ENCODE measurements at regions not wholly inside any gene's neighbourhood (a gene's known extent, or its start where the extent isn't known, plus 50 kb on each side); places are given as distances from the start of the nearest gene placed in this dataset.
"Not testable (repeated sequence)": the region's sequence is repeated elsewhere in the genome, so short reads cannot be mapped to it uniquely, and the experiment has no call there.

- no peak for DNase-seq (ENCODE audit: low spot score)
Observed at GRCh38 chr14:89564989-89565388, 148.0 kb upstream of the FOXN3 start.

DNA sequence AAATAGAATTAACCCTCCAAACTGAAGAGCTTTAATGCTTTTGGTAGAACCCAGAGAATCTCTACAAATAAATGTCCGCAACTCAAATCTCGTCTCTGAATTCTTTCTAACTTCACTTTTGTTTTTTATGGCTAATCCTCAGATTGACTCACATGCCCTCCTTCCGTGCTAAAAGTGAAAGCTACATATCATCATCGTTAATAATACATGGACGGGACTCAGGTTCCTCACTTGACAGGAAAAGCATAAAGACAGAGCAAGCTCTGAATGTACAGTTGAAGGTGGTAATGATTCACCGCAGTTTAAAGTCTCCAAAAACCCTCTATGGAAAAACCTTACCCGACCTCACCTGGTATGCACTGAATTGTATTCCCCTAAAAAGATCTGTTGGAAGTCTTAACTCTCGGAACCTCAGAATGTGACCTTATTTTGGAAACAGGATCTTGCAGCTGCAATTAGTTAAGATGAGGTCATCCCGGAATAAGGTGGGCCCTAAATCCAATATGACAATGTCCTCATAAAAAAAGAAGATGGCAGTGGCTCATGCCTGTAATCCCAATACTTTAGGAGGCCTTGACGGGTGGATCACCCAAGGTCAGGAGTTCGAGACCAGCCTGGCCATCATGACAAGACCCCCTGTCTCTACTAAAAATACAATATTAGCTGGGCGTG lies 147.4 kb upstream of the FOXN3 start:
- no peak for DNase-seq (ENCODE audit: low spot score)

GRCh38 chr14:89563471-89563870 lies 146.4 kb upstream of the FOXN3 start:
- no peak for DNase-seq (ENCODE audit: low spot score)

- no peak for DNase-seq (ENCODE audit: low spot score)
Observed at GRCh38 chr14:89551955-89552354, 134.9 kb upstream of the FOXN3 start.

- DNase-seq (ENCODE audit: low spot score) = no peak
Observed at GRCh38 chr14:89551432-89551831, 134.4 kb upstream of the FOXN3 start.

DNA sequence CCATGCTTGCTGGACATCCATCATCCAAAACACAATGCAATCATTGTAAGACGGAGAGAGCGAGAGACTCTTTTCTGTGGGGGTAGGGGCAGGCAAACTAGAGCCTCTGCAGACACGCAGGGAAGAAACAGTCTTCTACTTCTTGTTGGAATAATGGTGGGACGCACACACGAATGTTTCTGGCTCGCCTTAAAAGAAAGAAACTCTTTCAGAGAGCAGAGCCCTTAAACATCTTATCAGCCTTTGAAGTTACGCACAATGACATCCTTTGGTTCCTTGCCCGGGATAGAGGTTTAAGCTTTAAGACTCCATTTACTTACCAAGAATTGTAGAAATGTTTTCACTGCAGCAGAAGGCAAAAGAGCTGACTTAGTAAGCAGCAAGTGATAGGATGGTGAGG lies 133.8 kb upstream of the FOXN3 start:
- DNase-seq (ENCODE audit: low spot score) = no peak

DNA sequence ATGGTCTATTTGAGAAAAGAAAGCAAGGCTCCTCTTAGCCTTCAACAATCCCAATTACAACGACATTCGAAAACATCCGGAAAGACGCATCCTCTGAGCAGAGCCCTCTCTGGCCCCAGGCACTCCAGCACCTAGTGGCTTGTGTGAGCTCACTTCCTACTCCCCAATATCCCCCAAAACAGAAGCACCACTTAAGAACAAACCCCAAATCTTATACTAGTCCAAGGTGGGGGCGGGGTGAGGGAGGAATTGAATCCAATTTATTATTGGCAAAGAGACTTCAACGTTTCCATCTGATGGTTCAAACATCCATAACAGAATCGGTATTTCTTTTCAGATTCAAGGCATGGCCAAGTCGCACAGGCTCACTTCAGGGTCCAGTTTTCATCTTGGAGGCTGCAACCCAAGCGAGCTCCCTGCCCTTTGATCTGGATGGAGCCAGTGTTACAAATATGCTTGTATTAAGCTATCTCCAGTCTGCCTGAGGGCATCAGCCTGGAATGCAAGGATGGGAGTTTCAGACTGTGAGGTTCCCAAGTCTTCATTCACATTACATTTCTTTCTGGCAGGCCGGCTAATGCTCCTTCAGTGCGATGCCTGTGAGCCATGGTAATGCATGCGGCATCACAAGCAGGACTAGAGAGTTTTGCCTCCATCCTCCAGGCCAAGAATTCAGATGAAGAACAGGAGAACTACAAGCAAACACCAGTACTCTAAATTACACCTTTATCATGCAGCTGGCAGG lies 132.5 kb upstream of the FOXN3 start:
- no peak for DNase-seq (ENCODE audit: low spot score)

- not testable (repeated sequence) for DNase-seq (ENCODE audit: low spot score)
Observed at GRCh38 chr14:89547047-89547446, 130.0 kb upstream of the FOXN3 start.

GRCh38 chr14:89544636-89545301 lies 127.7 kb upstream of the FOXN3 start:
- no peak for DNase-seq (ENCODE audit: low spot score)

DNA sequence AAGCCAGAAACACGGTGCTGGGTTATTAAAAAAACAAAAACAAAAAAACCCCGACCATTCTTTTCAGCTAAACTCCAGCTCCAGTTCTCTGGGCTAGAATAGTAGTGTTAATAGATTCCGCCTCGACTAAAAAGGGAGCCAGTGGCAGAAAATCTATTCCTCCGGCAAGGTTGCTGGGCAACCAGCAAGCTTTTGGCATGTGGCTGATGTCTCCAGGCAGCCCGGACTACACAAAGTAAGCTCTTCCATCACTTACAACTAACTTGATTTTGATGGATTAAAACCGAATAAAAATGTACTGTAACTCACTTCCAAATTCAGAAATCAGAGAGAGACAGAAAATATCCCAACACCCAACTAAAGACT lies 126.4 kb upstream of the FOXN3 start:
- DNase-seq (ENCODE audit: low spot score) = no peak

GRCh38 chr14:89542786-89543424 lies 125.9 kb upstream of the FOXN3 start:
- no peak for DNase-seq (ENCODE audit: low spot score)

- no peak for DNase-seq (ENCODE audit: low spot score)
Observed at GRCh38 chr14:89540830-89541470, 123.9 kb upstream of the FOXN3 start.

DNA sequence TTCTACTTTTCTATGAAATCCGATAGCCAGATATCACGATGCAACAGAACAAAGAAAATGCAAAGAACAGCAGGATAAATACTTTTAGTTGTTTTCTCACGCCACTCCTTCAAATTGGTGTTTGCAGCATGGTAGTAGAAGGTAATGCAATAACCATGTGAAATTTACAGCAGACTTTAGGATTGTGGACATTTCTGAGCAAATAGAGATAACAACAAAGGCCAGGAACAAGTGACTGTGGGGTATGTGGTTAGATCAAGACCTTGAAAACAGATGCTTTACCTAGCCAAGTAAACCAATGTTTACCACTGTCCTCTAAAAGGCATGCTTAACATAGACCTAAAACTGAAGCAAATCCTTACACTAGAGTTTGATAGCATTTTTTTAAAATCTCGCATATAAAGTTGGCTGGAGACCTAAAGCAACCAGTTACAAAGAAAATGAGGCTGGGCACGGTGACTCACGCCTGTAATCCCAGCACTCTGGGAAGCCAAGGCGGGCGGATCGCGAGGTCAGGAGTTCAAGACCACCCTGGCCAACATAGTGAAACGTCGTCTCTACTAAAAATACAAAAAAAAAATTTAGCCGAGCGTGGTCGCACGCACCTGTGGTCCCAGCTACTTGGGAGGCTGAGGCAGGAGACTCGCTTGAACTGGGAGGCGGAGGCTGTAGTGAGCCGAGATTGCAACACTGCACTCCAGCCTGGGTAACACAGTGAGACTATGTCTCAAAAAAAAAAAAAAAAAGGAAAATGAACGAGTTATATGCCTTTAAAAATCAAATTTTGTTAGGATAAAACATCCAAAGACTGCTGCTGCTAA lies 123.2 kb upstream of the FOXN3 start:
- DNase-seq (ENCODE audit: low spot score) = no peak

DNA sequence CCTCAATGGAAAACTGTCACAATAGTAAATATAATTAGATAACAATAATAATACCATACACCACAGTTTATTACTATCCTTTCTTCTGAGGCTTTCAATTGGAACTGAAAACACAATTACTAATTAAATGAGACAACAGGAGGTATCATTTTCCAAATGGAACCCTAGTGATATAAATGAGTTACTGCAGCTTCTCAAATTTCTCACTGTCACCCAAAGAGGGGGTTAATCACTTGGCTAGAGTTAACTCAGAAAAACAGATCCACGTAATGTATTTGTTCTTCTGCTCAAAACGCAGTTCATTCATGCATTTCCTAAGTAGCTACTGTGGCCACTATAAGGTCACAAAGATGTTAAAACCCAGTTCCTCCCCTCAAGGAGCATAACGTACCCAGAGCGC lies 120.9 kb upstream of the FOXN3 start:
- DNase-seq (ENCODE audit: low spot score) = no peak

GRCh38 chr14:89534902-89535685 lies 118.1 kb upstream of the FOXN3 start:
- no peak for DNase-seq (ENCODE audit: low spot score)

DNA sequence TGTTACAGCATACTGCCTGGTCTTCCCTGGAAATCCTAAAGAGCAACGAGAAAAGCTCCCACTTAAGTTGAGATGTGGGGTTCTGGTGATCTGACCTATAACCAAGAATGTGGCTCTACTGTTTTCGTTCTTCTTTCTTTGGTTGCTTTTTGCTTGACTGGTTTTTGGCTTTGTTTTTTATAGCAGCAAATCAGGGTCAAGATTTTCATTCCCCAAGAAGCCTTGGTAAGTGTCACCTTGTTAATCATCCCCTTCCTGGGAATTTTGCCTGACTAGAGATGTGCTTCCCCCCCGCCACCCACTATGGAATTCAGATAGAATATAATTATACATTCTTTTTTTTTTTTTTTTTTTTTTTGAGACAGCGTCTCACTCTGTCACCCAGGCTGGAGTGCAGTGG lies 116.7 kb upstream of the FOXN3 start:
- no peak for DNase-seq (ENCODE audit: low spot score)

- no peak for DNase-seq (ENCODE audit: low spot score)
Observed at GRCh38 chr14:89533136-89533535, 116.1 kb upstream of the FOXN3 start.

DNA sequence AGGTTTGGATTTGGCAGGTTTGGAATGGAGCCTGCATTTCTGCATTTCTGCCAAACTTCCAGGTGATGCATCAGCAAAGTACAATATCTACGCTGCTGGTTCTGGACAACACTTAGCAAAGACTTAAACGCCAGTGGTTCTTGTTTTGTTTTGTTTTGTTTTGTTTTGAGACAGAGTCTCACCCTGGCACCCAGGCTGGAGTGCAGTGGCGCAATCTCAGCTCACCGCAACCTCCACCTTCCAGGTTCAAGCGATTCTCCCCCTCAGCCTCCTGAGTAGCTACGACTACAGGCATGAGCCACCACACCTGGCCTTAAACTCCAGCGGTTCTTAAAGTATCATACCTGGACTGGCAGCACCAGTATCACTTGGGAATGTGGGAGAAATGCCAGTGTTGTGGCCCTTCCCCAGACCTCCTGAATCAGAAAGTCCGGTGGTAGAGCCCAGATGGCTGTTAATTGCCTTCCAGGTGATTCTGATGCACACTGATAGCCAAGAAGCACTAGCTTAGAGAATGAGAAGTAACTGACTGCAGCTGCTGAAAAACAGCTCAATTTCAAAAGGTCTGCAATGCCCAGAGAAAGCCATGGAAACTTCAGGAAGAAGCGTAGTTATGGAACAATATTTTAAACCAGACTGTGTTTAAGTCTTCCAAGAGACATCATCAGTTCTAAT lies 114.8 kb upstream of the FOXN3 start:
- DNase-seq (ENCODE audit: low spot score) = no peak

GRCh38 chr14:89524990-89525667 lies 108.1 kb upstream of the FOXN3 start:
- no peak for DNase-seq (ENCODE audit: low spot score)

- DNase-seq (ENCODE audit: low spot score) = no peak
Observed at GRCh38 chr14:89524412-89524811, 107.4 kb upstream of the FOXN3 start.

All from D341Med (cell line).